Omental fat pad (tissue), 3 donors: ENCODE measurements at regions not wholly inside any gene's neighbourhood (a gene's known extent, or its start where the extent isn't known, plus 50 kb on each side); places are given as distances from the start of the nearest gene placed in this dataset.

Source experiments
- ATAC-seq: fragments of 150-250 bp; one replicate; pipeline ENCODE4 v1.9.1; 2016; ENCODE audit warnings: mild to moderate bottlenecking, moderate library complexity; ENCODE audit not compliant: low FRiP score
- DNase-seq: peaks from one replicate; pipeline ENCODE4 v3.0.0-alpha.2; 2019; ENCODE audit warnings: low spot score
- TF ChIP-seq, protein P1 (sequence below), 3 donors: fragments of 450-650 bp; IDR thresholded peaks; one replicate each; pipeline ENCODE4 v1.5.1; 2016 to 2017; ENCODE audit warnings: antibody characterized with exemption in 3 of 3, mild to moderate bottlenecking in 3 of 3, moderate library complexity in 2 of 3

DNA sequence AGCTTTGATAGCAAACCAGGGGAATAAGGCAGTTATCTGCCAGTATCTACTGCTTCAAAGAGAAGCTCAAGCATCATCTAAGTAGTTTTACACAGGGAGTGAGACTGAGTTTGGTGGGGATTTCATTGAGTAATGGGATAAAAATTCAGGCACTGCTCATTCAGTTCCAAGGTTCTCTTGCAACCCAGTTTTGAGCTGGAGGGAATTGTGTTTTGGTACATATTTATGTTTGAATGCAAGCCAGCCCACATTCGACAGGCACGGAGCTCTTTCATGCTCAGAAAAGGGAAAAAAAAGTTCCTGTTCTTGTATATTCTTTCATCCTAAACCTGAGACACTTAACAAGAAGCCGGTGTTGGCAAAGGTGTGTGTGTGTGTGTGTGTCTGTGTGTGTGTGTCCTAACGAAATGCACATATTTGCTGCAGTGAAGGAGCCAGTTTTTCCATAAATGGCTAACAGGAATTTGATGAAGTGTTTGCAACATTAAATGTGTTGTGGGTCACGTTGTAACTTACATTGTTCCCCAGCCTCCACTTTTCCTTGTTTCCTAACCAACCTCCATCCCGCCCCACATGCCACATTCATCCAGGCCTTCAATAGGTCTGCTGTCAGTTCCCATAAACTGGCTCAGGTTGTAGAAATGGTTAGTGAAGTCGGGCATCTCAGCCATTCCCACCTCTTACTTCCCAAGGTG lies 311.1 kb downstream of the TXNL1 start:
- peak; percentile 82 for ATAC-seq
- TF ChIP-seq, protein P1, sequence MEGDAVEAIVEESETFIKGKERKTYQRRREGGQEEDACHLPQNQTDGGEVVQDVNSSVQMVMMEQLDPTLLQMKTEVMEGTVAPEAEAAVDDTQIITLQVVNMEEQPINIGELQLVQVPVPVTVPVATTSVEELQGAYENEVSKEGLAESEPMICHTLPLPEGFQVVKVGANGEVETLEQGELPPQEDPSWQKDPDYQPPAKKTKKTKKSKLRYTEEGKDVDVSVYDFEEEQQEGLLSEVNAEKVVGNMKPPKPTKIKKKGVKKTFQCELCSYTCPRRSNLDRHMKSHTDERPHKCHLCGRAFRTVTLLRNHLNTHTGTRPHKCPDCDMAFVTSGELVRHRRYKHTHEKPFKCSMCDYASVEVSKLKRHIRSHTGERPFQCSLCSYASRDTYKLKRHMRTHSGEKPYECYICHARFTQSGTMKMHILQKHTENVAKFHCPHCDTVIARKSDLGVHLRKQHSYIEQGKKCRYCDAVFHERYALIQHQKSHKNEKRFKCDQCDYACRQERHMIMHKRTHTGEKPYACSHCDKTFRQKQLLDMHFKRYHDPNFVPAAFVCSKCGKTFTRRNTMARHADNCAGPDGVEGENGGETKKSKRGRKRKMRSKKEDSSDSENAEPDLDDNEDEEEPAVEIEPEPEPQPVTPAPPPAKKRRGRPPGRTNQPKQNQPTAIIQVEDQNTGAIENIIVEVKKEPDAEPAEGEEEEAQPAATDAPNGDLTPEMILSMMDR (IDR thresholded peaks at IDR 0.05) = no peak
- DNase-seq = no peak

DNA sequence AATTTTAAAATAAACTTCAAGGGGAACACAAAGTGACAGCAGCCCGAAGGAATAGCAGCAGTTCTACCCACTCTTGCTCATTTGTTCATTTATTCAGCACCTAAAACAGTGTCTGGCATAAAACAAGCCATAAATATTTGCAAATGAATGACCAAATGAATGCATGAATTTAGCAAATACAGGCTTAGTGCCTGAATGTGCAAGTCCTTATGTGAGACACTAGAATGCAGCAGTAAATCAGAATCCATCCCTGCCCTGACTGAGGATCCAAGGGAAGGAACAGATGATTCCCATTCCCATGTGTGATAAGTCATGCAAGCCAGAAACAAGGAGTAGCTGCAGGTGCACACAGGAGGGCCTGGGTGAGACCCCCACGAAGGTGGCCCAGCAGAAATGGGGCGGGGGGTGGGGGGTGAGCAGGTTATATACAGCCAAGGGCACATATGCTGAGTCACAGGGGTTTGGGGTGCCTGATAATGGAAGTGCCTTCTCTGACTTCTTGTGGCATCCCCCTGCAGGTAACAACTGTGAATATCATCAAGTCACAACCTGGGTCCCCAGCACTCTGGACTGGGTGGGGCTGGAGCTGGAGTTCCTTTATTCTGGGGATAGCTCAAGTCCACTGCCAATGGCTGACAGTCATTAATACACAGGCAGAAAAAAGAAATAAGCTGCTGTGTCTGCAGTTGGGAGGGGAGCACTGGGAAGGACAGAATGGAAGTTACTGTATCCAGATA lies 311.9 kb downstream of the TXNL1 start:
- TF ChIP-seq, protein P1 (IDR thresholded peaks at IDR 0.05) = no peak
- no peak for DNase-seq

DNA sequence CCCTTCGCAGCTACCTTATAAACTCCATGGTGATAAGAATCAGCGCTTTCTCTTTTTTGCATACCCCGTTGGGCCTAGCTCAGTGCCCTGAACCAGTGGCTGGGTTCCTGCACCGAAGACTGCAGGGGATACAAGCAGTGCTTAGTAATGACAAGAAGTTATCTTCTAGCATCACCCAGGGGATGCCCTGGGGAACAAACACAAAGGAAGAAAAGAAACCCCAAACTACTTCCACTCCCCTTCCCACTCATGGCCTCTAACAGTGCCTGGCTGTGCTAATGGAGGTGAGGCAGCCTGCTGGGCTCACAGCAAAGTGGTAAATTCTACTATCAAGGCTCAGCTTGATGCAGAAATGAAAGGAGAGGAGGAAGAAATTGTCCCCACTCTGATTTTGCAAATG lies 314.7 kb downstream of the TXNL1 start:
- ATAC-seq (no peak), DNase-seq (no peak)
- TF ChIP-seq, protein P1 (IDR thresholded peaks at IDR 0.05) = no peak

More for the DNA sequence above, 311.9 kb downstream of the TXNL1 start:
- ATAC-seq = no peak

DNA sequence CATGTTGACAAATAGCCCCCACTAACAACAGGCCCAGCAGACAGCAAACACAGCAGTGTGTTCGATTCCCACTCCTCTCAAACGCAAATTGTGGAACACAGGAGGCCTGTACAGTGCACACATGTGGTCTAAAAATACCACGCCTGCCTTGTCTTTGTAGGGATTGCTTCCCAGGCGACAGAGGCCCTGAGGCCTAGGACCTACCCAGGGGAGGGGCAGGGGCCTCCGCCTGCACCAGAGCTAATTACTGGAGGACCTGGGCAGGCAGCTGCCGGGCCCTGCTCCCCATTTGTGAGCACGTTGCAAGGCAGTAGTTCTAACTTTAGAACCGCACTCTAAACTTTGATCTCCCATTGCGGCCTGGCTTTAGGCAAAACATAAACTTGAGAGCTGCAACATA lies 316.0 kb downstream of the TXNL1 start:
- TF ChIP-seq, protein P1 (IDR thresholded peaks at IDR 0.05) = no peak
- no peak for DNase-seq
- ATAC-seq = no peak

DNA sequence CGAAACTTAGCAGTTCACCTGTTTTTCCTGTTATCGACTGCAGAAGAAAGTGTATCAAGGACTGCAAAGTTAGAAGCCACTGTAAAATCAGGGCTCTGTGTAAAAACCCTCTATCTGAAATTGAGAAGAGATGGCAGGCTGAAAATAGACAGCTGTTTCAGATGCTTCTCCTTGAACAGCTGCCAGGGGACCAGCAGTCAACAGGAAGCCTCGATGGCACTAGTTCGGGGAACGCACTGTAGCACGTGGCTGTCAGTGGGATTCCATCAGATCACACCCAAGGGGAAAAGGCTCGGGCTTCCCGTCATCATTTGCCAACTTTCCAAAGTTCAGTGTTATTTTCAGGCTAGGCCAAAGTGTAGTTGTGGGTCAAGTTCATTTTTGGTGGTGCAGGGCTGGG lies 316.9 kb downstream of the TXNL1 start:
- ATAC-seq = no peak
- TF ChIP-seq, protein P1 (IDR thresholded peaks at IDR 0.05) = no peak
- DNase-seq = no peak

DNA sequence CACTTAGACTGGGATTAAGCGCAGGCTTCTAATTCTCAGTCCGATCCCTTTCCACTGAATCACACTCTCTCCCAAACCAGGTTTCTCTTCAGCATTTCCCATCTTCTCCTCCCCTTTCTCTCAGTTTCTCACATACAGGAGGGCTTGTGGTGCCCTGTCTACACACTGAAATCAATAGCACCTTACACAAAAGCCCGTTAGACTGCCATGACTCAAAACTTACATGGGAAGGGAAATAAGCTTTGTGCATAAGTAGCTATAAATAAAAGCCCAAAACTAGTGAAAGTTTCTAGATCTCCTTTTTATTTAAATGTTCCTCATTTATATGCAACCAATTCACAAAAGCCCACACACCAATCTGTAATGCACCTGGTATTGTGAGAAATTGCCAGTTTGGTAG lies 318.4 kb downstream of the TXNL1 start:
- ATAC-seq = no peak
- TF ChIP-seq, protein P1 (IDR thresholded peaks at IDR 0.05) = no peak
- no peak for DNase-seq

DNA sequence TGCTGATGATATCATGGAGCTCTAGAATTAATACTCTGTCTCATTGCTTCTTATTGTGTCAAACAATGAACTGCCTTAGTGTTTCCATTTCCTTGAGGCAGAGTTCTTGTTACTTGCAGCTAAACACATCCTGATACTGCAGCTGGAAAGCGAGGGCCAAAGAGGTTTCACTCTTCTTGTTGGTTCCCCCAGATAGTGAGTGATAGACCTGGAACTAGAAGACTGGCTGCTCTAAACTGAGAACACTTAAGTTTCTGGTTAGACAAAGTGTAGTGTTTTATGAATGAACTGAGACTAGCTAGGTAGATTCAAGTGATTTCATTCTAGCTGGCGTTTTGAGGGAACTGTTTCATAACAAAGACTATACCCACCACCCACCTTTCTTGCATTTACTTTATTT lies 321.7 kb downstream of the TXNL1 start:
- ATAC-seq = no peak
- TF ChIP-seq, protein P1 (IDR thresholded peaks at IDR 0.05) = no peak
- DNase-seq = no peak
